ENCODE measurements at regions not wholly inside any gene's neighbourhood (a gene's known extent, or its start where the extent isn't known, plus 50 kb on each side); places are given as distances from the start of the nearest gene placed in this dataset.
A peak's percentile ranks its signal among the peaks of the same experiment; 100 is the strongest.

DNA sequence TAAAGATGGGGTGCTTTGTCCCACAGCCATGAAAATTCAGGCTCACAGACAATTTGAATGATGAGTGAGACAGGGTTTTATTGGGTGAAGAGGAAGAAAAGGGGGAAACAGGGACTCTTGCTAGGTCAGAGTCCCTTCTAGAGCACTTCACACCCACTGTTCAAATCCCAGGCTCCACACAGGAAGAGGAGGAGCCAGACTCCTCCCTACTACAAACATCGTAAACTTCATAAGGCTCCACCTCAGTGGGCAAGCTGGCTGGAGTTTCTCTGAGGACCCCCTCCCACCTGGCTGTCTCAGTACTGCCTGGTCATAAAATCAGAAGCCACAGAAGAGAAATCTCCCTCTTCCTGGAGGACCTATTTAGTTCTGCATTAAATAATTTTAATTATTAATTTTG, 80.3 kb upstream of the KCNMB2 start:
- no peak for DNase-seq

DNA sequence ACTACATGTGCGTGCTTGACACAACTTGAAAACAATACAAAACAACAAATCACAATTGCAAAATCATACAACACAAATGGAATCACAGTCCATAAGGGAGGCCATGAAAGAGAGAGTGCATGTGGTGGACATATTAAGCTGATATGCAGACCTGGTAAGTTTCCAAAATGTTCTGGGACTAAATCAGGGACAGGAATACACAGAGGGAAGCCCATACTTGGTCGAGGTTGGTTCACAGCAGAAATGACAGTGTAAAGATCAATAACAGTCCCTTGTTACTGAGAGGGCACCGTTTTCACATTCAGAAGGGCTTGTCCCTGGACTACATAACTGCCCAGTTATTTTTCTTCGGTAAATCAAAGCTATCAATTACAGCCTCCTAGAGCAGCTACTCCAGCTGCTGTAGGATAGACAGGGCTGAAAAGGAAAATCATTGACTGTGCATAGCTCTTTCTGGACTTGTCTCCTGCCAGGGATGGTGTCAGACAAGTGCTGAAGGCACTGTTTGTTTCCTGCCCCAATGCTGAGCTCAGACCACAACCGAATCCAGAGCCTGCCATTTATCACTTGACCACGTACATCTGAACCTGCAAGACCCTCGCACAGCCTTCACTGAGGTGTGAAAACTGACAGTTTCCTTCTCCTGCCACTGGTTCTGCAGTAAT, 79.5 kb upstream of the KCNMB2 start:
- no peak for DNase-seq

DNA sequence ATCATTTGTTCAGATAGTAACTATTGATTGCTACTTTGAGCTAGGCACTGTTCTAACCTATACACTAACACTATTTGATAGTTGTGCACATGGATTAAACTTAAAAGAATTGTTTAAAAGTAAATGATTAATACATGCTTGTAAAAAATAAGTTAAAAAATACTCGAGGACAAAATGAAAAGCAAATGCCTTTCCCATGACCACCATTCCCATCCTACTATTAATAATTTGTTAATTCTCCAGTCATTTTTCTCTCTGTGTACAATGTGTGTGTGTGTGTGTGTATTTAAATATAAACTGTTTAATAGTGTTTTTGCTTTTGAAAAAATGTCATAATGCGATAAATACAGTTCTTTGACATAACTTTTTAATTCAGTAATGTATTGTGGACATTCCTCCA, 78.7 kb upstream of the KCNMB2 start:
- DNase-seq, result no peak

DNA sequence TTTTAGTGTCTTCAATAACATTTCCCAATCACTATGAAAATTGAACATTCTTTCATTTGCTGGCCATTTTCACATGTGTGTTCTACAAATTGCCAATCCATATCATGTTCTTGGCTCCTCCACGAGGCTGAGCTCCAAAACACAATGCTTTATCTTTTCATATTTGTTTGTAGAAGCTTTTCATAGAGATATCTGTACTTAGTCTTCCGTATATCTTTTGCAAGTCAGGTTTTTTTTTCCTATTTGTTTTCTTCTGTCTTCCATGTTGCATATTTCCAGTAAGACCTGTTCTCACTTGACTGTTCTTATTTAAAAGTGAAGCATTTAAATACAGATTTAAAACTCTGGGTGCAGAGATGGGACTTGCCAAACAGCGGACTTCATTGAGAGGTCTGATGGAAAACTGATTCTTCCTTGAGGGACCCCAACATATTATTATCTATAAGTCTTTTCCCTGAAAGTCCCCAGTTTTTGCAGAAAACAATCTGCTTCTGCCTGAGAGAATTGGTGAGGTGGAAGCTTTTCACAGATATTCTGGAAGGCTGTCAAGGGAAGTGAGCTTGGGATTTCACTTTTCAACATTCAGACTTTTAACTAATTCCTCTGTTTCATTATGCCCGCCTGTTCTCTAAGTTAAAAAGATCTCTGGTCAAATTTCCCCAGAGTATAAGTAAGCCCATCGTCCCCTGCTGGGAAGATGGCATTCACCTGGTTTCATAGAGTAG, 77.8 kb upstream of the KCNMB2 start:
- DNase-seq, result no peak

DNA sequence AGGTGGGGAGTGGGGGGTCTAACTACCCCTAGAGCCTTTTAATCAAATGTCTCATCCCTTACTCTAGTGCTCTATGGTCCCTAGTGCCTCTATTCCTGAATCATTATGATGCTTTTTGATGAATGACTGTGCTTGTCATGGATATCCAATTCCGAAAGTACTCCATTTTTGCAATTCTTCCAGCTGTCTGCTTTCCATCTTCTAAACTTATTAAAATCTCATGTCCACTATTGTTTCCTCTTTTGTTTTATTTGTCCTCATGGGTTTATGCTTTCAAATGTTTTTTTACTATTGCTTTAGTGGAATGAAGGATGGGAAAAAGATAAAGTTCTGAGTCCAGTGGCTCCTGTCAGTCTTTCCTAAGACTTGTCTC, 77.2 kb upstream of the KCNMB2 start:
- no peak for DNase-seq

DNA sequence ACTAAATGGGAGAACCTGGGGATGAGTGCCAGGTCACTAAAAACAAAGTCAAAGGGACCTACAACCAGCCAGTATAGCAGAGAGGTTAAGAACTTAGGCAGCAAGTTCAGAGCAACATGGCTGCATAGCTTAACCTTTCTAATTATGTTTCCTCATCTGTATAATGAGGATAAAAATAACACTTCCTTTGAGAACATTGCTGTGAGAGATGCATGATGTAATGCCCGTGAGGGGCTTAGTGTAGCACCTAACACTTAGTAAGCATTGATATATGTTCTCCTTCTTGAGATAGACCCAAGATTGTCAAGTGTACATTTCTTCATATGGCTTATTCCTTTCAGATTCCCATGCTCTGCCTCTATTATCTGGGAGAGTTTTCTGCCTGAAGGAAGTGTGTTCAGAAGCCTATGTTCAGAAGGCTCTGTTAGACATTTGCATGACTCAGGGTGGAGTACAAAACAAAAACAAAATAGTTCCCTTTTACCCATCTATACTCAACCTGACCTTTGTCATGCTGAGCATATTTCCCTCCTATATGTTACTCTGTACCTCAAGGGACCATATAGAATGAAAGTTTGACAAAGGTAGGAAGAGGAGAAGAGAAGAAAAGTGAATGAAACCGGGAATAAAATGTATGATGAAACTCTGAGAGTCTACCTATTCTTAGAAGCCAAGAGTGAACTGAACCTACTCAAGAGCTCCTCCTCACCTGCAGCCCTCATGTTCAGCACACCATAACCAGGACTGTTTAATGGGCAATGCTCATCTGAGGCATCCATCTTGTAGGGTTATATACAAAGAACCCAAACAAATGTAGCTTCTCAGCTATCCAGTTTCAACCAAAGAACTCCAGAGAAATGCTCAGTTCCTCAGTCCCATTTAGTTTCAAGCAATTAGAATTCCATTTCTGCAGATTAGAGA, 70.7 kb upstream of the KCNMB2 start:
- no peak for DNase-seq

DNA sequence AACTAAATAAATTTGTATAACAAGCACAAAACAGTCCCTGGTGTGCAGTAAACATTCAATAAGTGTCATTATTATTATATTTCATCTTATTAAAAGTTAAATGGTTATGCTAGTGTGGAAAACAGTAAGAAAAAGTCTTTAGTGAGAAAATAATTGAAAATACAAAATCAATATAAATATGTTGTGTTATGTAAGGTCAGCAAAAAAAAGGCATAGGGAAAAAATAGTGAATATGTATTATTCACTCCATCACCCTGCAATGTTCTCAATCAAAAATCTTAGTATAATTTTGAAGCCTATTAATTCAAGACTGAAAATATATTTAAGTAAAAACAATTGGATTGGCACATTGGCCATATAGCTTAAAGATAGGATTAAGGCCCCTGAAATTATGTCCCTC, 63.3 kb upstream of the KCNMB2 start:
- no peak for DNase-seq

DNA sequence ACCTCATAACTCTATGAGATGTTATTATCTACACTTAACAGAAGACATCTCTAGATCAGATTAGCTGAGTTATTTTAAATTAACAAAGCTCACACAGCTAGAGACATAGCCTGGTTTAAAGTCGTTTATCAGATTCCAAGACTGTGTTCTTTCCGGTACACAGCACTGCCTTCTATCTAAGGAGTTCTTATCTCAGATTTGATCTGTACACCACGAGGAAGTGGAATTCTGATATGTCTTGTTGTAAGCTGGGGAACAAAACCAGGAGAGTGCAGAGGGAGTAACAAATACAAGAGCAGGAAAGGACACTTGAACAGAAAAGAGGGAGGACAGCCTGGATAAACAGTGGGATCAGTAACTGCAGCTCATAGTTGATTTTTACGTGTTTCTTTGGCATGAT, 61.7 kb upstream of the KCNMB2 start:
- DNase-seq, result no peak

DNA sequence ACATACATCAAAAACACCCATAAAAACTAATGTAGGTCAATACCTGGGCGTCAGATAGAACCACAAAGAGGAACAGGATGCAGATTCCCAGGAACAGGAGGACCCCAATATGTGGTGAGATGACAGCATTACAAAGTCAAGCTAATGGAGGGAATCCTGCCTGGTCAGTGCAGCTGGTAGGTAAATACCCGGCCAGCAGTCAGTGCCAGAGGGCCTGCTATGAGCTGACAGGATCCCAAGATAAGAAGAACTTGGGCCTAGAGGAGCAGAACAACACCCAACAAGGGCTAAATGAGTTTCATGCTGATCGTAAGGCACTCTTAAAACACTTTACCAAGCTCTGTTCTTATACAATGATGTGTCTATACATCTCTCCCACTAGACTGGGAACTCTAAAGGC, 61.2 kb upstream of the KCNMB2 start:
- DNase-seq, result no peak

DNA sequence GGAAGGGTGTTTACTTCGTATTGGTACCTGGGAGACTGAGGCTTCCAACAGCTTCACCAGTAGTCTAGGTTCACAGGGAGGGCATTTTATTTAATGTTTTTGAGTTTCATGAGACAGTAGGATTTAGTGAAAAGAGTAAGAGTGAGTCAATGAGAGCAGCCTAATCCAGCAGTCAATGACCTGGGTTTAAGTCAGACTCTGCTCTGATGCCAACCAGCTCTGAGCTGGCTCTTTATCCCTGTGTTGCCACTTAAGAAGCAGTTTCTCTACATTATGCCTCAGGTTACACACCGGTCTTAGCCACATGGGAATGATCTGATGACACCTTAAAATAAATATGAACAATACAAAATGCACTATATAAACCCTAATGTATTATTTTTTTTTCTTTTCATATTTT, 59.4 kb upstream of the KCNMB2 start:
- no peak for DNase-seq

DNA sequence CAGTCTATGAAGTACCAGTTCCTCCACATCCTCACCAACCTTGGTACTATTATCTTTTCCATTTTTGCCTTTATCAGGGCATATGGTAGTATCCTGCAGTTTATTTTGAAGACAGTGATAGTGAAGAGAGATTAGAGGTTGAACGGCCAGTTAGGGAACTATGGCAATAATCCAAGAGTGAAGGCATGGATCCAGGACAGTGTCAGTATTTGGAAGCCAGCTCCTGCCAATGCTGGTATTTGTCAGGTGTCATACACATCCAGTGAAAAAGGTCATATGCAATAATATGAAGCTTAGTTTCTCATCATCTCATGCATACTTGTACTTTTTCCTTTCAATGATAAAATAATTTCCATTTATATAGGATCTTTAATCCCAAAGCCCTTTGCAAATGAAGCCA, 56.8 kb upstream of the KCNMB2 start:
- DNase-seq, result no peak

DNA sequence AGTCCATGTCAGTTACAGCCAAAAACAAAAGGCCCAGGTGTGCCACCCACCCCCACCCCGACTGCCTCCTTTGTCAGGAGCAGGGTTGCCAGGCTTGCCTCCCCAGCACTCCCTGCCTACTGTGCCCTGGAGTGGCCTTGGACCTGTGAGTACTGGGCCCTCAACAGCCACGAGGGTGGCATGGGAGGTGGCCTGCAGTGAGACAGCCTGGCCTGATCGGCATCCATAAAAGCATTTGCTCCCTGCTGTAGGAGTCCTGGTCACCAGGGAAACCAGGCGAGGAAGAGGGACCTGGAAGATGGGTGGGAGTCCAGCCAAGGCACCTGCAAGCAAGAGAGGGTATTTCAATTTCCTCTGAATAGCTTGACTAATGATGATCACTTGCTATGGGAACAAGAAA, 56.4 kb upstream of the KCNMB2 start:
- DNase-seq, result no peak

DNA sequence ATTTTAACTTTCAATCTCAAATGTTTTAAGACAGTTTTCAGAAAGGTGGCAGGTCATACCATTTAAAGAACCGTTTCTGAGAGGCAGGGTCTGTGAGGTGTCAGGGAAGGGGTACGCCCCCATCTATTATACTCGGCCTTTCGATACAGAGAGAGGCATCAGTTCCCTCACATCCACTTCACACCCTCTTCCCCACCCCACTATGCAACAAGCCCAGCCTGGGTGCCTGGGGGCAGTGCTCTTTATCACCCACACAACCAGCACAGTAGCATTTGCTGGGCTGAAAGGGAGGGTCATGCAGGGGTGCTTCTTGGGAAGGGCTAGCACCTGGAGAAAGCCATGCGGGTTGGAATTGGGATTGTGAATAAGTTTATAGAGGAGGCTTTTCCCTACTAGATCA, 56.0 kb upstream of the KCNMB2 start:
- DNase-seq, result no peak

DNA sequence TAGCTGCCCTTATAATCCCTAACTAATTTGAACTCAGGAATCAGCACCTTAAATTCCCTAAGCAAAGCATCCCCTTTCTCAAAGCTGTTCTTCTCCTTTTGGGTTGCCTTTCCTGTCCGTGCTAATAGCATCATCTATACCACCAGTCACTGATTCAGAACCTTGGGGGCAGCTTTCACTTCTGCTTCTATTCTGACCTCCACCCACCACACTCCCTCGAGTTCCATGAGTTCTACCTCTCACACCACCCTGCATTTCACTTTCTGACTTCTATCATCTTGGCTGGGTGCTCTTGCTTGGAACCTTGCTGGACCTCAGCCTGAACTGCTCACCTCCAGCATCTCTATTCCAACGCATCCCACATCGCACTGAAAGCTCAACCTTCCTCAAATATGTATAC, 55.4 kb upstream of the KCNMB2 start:
- no peak for DNase-seq

DNA sequence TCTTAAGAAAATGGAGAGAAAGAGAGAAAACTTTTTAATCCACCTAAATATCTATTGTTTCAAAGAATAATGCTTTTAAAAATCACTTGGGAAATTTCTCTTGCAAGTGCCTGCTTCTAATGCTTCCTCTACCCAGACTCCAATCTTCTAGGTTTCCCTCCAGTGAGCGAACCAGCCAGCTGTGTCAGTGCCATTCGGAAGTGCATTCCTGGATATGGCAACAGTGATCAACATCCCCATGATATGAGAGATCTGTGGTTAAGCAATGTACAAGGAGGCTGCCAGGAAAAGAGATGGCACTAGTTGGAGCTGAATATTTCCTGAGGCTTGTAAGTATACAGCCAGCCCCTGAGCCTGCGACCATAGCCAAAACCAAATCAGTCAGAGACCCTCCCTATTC, 53.3 kb upstream of the KCNMB2 start:
- no peak for DNase-seq

DNA sequence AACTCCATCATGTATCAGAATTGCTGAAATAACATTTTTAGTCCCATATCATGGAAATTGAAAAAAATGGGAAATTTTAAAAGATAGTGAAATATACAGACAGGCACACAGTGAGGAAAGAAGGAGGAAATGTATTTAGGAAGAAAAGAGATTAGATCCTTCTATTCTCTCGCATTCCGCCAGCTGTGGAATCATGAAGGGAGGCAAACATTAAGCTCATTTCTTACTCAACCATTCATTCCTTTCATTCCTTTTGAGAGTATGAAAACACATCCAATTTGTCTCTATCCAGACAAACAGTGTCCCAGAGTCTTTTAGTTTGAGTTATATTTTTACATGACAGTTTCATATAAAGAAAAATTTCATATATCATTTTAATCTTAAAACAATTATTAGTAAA, 52.5 kb upstream of the KCNMB2 start:
- peak; percentile 64 for DNase-seq

DNA sequence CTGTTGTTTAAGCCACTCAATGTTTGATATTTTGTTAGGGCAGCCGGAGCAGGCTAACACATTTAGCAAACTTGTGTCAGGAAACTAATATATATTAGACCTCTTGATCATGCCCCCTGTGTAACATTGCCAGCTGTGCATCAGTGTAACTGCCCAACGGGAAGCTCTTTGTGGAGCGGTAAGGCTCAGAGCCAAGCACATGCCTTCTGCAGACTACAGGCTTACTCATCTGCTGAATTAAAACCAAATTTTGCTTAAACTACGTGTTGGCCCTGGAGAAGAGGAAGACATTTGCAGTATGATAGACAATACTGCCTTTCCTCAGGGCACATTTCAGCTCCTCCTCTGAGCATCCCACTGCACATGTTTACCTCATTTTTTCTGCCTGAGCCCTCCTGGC, 50.5 kb upstream of the KCNMB2 start:
- DNase-seq, result peak; percentile 91
